ENCODE measurements at regions not wholly inside any gene's neighbourhood (a gene's known extent, or its start where the extent isn't known, plus 50 kb on each side); places are given as distances from the start of the nearest gene placed in this dataset.

GRCh38 chr2:22897428-22897827, 487.6 kb upstream of the KLHL29 start:
- DNase-seq (ENCODE audit: low read depth), result no peak

GRCh38 chr2:22900674-22901073, 484.3 kb upstream of the KLHL29 start:
- no peak for DNase-seq (ENCODE audit: low read depth)

- DNase-seq (ENCODE audit: low read depth), result no peak
Measured at GRCh38 chr2:22901471-22902179, 483.4 kb upstream of the KLHL29 start.

GRCh38 chr2:22902180-22902550, 482.8 kb upstream of the KLHL29 start:
- no peak for DNase-seq (ENCODE audit: low read depth)

GRCh38 chr2:22902662-22903165, 482.3 kb upstream of the KLHL29 start:
- DNase-seq (ENCODE audit: low read depth), result no peak

- no peak for DNase-seq (ENCODE audit: low read depth)
Measured at GRCh38 chr2:22903616-22904015, 481.4 kb upstream of the KLHL29 start.

- DNase-seq (ENCODE audit: low read depth), result no peak
Measured at GRCh38 chr2:22904126-22904684, 480.8 kb upstream of the KLHL29 start.

GRCh38 chr2:22907330-22907729, 477.6 kb upstream of the KLHL29 start:
- DNase-seq (ENCODE audit: low read depth), result no peak

GRCh38 chr2:22912398-22912797, 472.6 kb upstream of the KLHL29 start:
- no peak for DNase-seq (ENCODE audit: low read depth)

GRCh38 chr2:22929998-22930397, 455.0 kb upstream of the KLHL29 start:
- DNase-seq (ENCODE audit: low read depth), result no peak

- DNase-seq (ENCODE audit: low read depth), result no peak
Measured at GRCh38 chr2:22930781-22931180, 454.2 kb upstream of the KLHL29 start.

- no peak for DNase-seq (ENCODE audit: low read depth)
Measured at GRCh38 chr2:22932288-22932687, 452.7 kb upstream of the KLHL29 start.

- no peak for DNase-seq (ENCODE audit: low read depth)
Measured at GRCh38 chr2:22934747-22935146, 450.2 kb upstream of the KLHL29 start.

GRCh38 chr2:22942441-22942840, 442.5 kb upstream of the KLHL29 start:
- DNase-seq (ENCODE audit: low read depth), result no peak

- no peak for DNase-seq (ENCODE audit: low read depth)
Measured at GRCh38 chr2:22944143-22944542, 440.8 kb upstream of the KLHL29 start.

- DNase-seq (ENCODE audit: low read depth), result no peak
Measured at GRCh38 chr2:22946553-22946952, 438.4 kb upstream of the KLHL29 start.

- DNase-seq (ENCODE audit: low read depth), result no peak
Measured at GRCh38 chr2:22947741-22948140, 437.2 kb upstream of the KLHL29 start.

- no peak for DNase-seq (ENCODE audit: low read depth)
Measured at GRCh38 chr2:22950431-22950830, 434.5 kb upstream of the KLHL29 start.

- DNase-seq (ENCODE audit: low read depth), result no peak
Measured at GRCh38 chr2:22952656-22953225, 432.2 kb upstream of the KLHL29 start.

GRCh38 chr2:22957446-22957845, 427.5 kb upstream of the KLHL29 start:
- no peak for DNase-seq (ENCODE audit: low read depth)

GRCh38 chr2:22958308-22958707, 426.7 kb upstream of the KLHL29 start:
- DNase-seq (ENCODE audit: low read depth), result no peak

GRCh38 chr2:22967756-22968155, 417.2 kb upstream of the KLHL29 start:
- no peak for DNase-seq (ENCODE audit: low read depth)

GRCh38 chr2:22970284-22970975, 414.5 kb upstream of the KLHL29 start:
- no peak for DNase-seq (ENCODE audit: low read depth)

All from non-pigmented ciliary epithelial cell (primary cell).